G401.6 (cell line): ENCODE measurements at regions not wholly inside any gene's neighbourhood (a gene's known extent, or its start where the extent isn't known, plus 50 kb on each side); places are given as distances from the start of the nearest gene placed in this dataset.
"Not testable (repeated sequence)": the region's sequence is repeated elsewhere in the genome, so short reads cannot be mapped to it uniquely, and the experiment has no call there.

Experiments used
- FAIRE-seq: peaks from 2 replicates; lab custom pipeline; 2012; peaks lifted over from hg19 to GRCh38; lab: Jason Lieb, UNC

- FAIRE-seq = no peak
These were observed 58.9 kb downstream of the DHRS2 start for GRCh38 chr14:23694949-23695663.

GRCh38 chr14:23695664-23695999 lies 59.5 kb downstream of the DHRS2 start:
- no peak for FAIRE-seq

DNA sequence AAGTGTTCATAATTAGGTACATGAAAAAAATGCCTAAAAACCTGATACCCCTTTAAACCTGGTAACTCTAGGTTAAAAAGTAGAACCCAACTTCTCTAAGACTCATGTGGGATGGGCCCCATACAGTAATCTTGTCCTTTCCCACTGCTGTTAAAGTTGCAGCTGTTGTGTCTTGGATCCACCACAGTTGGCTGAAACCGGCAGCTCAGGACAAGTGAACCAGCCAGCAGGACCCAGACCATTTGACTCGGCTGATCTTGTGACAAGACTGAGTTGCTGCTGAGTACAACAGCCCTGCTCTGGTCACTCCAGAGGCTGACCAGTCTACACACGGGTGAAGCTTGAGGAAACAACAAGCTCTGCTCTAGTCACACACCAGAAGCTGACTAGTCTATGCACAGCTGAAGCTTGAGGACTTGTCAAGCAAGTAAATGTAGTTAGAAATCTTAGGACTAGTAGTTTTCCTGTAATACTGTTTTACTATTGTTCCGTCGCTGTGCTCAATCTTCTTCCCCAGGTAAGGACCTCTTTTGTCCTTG lies 60.6 kb downstream of the DHRS2 start:
- no peak for FAIRE-seq

GRCh38 chr14:23697680-23698079 lies 61.5 kb downstream of the DHRS2 start:
- FAIRE-seq = no peak

GRCh38 chr14:23702656-23703426 lies 66.7 kb downstream of the DHRS2 start:
- no peak for FAIRE-seq

- FAIRE-seq = peak; percentile 83
These were observed 68.7 kb downstream of the DHRS2 start for GRCh38 chr14:23704890-23705289.

DNA sequence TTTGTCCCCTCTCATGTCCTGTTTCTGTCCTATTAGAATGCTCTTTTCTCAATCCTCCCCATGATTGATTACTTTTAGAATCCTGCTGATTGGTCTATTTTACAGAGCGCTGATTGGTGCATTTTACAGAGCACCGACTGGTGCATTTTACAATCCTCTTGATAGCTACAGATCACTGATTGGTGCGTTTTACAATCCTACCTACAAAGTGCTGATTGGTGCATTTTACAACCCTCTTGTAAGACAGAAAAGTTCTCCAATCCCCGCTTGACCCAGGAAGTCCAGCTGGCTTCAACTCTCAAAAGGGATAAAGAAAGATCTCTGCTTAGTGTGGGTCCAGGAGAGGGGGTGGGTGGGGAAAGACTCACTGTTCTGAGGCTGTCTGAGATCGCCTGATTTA lies 71.3 kb downstream of the DHRS2 start:
- FAIRE-seq = no peak

- FAIRE-seq = no peak
These were observed 72.2 kb downstream of the DHRS2 start for GRCh38 chr14:23708343-23708742.

DNA sequence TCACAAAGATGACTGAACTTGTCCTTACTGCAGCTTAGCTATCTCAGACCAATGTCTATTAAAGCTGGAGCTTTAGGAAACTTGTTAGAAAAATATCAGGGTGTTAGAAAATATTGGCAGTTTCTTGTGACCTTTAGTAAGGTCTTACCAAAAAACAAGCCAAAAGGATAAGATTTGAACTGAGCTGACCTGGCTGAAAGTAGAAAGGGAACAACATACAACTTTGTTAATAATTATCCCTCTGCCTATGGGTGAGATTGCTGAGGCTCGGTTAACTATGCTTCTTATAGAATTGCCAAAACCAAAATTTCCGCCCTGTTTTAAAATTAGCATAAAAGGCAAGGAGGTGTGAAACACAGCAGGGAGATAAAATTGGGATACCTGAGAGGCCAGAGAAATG lies 73.8 kb downstream of the DHRS2 start:
- no peak for FAIRE-seq

- no peak for FAIRE-seq
These were observed 76.1 kb downstream of the DHRS2 start for GRCh38 chr14:23712287-23712686.

GRCh38 chr14:23719225-23719985 lies 83.2 kb downstream of the DHRS2 start:
- no peak for FAIRE-seq

- FAIRE-seq = no peak
These were observed 86.5 kb downstream of the DHRS2 start for GRCh38 chr14:23722675-23723074.

GRCh38 chr14:23723911-23724310 lies 87.7 kb downstream of the DHRS2 start:
- no peak for FAIRE-seq

GRCh38 chr14:23725528-23725927 lies 89.4 kb downstream of the DHRS2 start:
- FAIRE-seq = no peak

GRCh38 chr14:23725980-23726710 lies 90.0 kb downstream of the DHRS2 start:
- no peak for FAIRE-seq

- FAIRE-seq = no peak
These were observed 91.6 kb downstream of the DHRS2 start for GRCh38 chr14:23727566-23728335.

DNA sequence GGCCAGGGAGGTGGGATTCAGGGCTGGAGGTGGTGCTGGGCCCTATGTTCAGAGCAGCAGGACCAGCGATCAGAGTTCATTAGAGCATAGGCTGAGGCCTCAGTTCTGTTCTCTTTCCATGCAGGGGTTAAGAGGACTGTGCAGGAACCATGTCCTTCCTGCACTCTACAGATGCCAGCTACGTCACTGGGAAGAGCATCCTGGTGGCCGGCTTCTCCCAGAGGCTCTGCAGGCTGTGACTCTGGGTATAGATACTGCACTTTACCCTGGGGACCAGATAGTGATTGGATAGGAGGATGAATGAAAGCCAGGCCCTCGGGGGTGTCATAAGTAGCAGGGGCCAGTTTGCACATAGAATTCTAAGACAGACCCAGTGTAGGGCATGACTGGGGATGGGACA lies 92.6 kb downstream of the DHRS2 start:
- no peak for FAIRE-seq

DNA sequence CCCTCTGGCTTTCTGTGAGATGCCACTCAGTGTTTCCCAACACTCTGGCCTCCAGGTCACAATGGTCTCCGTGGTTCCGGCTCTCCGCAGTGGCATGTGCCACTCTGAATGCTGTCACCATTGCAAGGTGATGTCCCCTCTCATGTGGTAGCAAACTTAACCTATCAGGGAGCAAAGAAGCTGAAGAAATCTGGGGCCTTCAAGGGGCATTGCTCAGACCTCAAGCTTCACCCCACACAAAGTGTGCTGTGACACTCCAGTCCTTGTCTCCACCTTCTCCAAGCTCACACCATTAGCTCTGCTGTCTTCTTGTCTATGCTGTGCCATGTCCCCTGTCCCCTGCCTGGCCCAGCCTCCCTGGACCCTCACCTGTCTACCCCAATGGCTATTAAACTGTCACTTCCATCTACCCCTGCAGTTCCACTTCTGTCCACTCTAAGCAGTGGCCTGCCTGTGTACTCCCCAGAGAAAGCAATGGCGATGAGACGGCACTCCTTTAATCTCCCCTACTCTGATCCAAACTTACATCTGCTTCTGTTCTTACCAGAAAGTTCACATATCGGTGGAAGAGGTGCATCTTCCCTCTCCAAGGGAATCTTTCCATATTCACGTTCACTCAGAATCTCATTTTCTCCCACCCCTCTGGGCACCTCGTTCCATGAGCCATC lies 93.7 kb downstream of the DHRS2 start:
- no peak for FAIRE-seq

GRCh38 chr14:23735394-23735793 lies 99.2 kb downstream of the DHRS2 start:
- no peak for FAIRE-seq

DNA sequence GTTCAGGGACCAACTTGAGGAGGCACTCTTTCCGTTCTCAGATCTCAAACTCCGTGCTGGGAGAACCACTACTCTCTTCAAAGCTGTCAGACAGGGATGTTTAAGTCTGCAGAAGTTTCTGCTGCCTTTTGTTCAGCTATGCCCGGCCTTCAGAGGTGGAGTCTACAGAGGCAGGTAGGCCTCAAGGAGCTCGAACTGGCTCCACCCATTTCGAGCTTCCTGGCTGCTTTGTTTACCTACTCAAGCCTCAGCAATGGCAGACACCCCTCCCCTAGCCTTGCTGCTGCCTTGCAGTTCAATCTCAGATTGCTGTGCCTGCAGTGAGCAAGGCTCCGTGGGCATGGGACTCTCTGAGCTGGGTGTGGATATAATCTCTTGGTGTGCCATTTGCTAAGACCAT lies 108.2 kb downstream of the DHRS2 start:
- not testable (repeated sequence) for FAIRE-seq

DNA sequence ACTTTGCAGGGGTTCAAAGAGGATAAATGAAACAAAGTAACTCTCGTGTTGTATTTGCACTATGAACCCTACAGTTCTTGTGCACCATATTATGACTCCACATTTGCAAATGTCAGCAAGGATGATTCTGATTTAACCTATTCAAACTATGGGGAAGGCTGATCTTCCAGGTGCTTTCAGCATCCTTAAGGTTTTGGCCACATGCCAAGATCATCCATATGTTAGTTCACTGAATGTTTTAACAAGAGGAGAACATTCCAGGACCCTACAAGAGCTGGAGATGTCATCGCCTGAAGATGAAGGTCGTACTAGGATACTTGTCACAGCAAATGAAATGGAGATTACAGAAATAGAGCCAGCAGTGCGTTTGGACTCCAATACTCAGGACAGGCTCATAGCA lies 114.2 kb downstream of the DHRS2 start:
- FAIRE-seq = no peak
